HG02840 (cell line): ENCODE measurements at regions not wholly inside any gene's neighbourhood (a gene's known extent, or its start where the extent isn't known, plus 50 kb on each side); places are given as distances from the start of the nearest gene placed in this dataset.
"Not testable (repeated sequence)": the region's sequence is repeated elsewhere in the genome, so short reads cannot be mapped to it uniquely, and the experiment has no call there.

ENCODE experiments used
- ATAC-seq: cut with Tn5 transposase; IDR thresholded peaks from one replicate; pipeline ENCODE4 v1.9.1; 2021; ENCODE audit warnings: mild to moderate bottlenecking, moderate library complexity, moderate number of reproducible peaks; ENCODE audit not compliant: unreplicated experiment, low FRiP score

DNA sequence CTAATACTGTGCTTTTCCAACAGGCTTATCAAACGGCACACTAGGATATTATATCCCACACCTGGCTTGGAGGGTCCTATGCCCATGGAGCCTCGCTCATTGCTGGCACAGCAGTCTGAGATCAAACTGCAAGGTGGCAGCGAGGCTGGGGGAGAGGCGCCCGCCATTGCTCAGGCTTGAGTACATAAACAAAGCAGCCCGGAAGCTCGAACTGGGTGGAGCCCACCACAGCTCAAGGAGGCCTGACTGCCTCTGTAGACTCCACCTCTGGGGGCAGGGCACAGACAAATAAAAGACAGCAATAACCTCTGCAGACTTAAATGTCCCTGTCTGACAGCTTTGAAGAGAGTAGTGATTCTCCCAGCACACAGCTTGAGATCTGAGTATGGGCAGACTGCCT lies 128.0 kb upstream of the CAV2 start:
- ATAC-seq = not testable (repeated sequence)

DNA sequence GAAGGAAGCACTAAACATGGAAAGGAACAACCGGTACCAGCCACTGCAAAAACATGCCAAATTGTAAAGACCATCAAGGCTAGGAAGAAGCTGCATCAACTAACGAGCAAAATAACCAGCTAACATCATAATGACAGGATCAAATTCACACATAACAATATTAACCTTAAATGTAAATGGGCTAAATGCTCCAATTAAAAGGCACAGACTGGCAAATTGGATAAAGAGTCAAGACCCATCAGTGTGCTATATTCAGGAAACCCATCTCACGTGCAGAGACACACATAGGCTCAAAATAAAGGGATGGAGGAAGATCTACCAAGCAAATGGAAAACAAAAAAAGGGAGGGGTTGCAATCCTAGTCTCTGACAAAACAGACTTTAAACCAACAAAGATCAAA lies 126.3 kb upstream of the CAV2 start:
- ATAC-seq = not testable (repeated sequence)

DNA sequence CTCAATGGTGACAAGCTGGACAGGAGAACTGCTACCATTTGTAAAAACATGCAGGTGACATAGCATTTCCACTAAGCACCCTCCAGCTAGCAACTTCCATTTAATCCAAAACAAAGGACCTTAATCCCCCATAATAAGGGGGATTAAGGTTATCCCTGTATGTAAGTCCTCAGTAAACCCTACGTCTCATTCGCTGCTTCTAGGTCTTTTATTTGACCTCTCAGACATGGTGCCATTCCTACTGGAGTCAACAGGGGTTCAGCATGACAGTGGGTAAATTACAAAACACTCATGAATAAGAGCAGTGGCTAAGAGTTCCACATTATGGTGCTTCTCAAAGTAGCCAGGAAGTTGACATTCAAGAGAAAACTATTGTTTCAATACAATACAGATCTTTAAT lies 121.8 kb upstream of the CAV2 start:
- no peak for ATAC-seq

DNA sequence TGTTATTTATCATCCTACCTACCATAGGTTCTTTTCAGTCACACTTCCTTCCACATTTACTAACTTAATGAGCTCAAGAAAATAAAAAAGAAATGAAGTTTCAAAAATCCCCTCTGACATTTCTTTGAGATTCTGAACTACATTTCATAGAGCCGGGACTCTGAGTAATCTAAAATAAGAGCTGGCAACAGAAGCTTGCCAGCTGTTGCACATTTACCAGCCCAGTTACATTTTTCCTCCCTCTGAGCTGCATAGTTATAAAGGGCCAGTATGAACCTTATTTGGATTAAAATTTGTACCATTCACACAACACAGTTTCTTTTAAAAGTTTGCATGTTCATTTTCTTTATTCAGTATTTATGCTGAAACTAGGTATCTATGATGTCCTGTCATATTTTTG lies 119.5 kb upstream of the CAV2 start:
- no peak for ATAC-seq

DNA sequence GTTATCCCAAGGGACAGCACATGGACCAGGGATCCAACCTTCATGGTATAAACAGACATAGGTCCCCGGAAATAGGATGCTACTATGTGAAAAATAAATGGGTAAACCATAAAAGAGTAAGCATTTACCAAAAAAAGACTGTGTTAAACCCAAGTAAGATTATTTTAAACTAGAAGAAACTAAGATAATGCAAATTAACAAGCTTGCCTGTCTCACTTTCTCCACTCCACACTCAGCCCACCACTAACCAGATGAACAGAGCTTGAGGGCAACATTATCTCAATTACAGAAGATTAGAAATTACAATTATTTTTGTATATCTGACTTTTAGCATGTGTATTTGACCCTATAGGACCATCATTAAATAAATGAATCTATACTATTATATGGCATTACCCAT lies 117.2 kb upstream of the CAV2 start:
- ATAC-seq = no peak

GRCh38 chr7:116384936-116385635 lies 114.5 kb upstream of the CAV2 start:
- ATAC-seq = no peak

GRCh38 chr7:116386674-116387073 lies 112.9 kb upstream of the CAV2 start:
- ATAC-seq = no peak

GRCh38 chr7:116390363-116390762 lies 109.2 kb upstream of the CAV2 start:
- no peak for ATAC-seq

DNA sequence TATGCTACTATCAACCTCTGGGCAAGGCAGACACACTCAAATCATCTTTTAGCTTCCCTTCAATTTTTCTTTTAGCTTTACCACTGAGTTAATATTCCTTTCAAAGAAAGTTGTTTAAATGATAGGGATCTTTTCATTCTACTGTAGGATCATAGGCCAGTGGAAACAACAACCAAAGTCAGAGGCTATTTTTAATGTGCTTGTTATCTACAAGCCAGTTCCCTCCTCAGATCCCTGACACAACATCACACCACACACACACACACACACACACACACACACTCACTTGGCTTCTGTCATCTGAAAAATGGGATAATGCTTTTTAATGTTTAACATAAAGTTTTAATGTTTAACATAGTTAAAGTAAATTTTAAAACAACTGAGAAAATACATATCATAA lies 106.7 kb upstream of the CAV2 start:
- ATAC-seq = no peak

- ATAC-seq = no peak
These were observed 105.9 kb upstream of the CAV2 start for GRCh38 chr7:116393654-116394053.

DNA sequence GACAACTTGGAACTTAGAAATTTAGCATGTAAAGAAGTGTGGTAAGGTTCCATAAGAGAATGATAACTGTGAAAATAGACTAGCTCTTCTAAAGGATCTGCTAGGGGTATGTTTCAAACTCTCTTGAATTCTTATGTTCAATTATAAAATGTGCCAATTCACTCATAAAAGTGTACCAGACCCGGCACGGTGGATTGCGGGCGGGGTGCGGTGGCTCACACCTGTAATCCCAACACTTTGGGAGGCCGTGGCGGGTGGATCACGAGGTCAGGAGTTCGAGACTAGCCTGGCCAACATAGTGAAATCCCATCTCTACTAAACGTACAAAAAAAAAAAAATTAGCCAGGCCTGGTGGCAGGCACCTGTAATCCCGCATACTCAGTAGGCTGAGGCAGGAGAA lies 105.4 kb upstream of the CAV2 start:
- no peak for ATAC-seq

GRCh38 chr7:116395141-116395791 lies 104.3 kb upstream of the CAV2 start:
- ATAC-seq = no peak

GRCh38 chr7:116398672-116399071 lies 100.9 kb upstream of the CAV2 start:
- no peak for ATAC-seq

DNA sequence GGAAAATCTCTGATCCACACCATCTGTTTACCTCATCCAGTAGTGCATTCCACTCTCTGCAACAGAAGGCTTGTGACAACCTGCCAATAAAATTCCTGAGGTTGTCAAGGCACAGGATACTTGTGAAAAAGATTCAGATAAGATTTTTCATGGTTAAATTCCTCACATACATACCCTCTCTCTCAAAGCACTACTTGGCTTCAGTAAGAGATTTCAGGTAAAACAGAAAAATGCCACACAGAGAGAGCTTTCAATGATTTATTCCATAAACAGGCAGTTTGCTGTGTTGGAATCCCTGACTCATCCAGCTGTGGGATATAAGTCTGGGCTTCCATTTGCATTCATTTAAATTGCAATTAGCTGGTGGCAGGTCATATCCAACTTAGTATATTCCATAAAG lies 99.7 kb upstream of the CAV2 start:
- no peak for ATAC-seq

GRCh38 chr7:116400522-116400921 lies 99.0 kb upstream of the CAV2 start:
- no peak for ATAC-seq

- ATAC-seq = no peak
These were observed 97.8 kb upstream of the CAV2 start for GRCh38 chr7:116401711-116402110.

GRCh38 chr7:116403265-116403664 lies 96.3 kb upstream of the CAV2 start:
- no peak for ATAC-seq

- no peak for ATAC-seq
These were observed 95.1 kb upstream of the CAV2 start for GRCh38 chr7:116404389-116404788.

DNA sequence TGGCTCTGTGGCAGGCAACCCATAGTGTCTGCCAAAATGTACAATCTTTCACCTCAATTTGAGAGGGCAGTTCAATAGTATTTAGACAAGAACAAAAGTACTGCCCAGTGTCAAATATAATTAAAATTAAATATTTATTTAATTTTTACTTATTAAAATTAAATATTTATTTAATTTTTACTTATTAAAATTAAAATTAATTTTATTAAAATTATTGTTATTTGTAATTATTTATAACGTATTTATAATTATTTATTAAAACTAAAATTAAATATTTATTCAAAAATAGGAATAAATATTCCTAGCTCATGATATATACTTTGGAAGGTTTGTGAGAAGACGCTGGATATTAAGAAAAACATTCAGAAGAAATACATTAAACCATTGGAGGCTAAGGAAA lies 93.7 kb upstream of the CAV2 start:
- ATAC-seq = no peak

DNA sequence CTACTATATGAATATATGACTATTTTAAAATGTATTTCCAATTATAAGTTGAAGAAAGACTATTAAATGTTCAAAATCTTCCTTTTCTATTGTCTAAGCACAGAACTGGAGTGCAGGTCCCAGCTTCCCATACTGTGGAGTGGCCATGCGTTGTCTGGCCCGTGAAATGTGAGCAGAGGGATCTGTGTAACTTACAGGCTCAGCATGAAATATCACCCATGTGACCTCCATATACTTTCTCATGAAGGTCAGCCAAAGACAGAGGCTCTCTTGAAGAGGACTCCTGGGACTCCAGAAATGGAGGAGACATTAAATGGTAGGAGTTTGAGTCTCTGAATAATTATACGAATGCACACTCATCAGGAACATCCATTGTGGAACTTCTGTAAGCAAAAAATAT lies 92.4 kb upstream of the CAV2 start:
- no peak for ATAC-seq

DNA sequence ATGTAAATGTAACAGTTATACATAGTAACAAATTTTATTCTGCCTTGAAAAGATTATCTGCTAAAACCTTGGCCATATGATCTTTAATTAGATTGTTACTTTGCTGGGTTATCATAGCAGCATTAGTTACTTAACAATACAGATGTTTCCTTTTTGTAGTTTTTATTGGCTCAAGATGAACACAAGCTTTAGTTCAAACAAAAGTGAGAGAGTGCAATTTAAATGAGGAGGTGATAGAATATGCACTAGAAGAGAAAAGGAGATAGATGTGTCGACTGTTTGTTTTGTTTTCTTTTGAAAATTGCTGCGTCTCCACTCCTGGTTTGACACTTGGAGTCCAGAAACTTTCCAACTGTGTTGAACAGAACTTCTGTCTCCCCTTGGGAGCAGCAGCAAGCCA lies 91.4 kb upstream of the CAV2 start:
- ATAC-seq = no peak

GRCh38 chr7:116408831-116409453 lies 90.6 kb upstream of the CAV2 start:
- ATAC-seq = not testable (repeated sequence)
